PFSK-1 (cell line): ENCODE measurements at regions not wholly inside any gene's neighbourhood (a gene's known extent, or its start where the extent isn't known, plus 50 kb on each side); places are given as distances from the start of the nearest gene placed in this dataset.

ENCODE experiments used
- FOXP2 ChIP-seq: optimal IDR thresholded peaks from 2 replicates; pipeline ENCODE3; 2011; ENCODE audit warnings: borderline replicate concordance, control low read depth, inconsistent platforms; ENCODE audit not compliant: insufficient read depth; ENCODE audit errors: extremely low read length, extremely low read depth
- POLR2AphosphoS5 ChIP-seq: IDR thresholded peaks from 2 replicates; pipeline ENCODE4 v1.6.1; 2012; ENCODE audit warnings: low read depth, mild to moderate bottlenecking, control low read depth, low read length, moderate library complexity
- REST ChIP-seq, 2 experiments: IDR thresholded peaks; 2 replicates each; pipeline versions ENCODE4 v1.6.1 to v1.8.0; 2011 to 2012; ENCODE audit warnings: low read depth in 2 of 2, low read length in 2 of 2, control low read depth in 1 of 2, inconsistent platforms in 1 of 2, mild to moderate bottlenecking in 1 of 2, moderate library complexity in 1 of 2; ENCODE audit not compliant: insufficient read depth in 1 of 2
- SIN3A ChIP-seq: IDR thresholded peaks from 2 replicates; pipeline ENCODE4 v1.6.1; 2012; ENCODE audit warnings: mild to moderate bottlenecking, low read length, moderate library complexity, borderline replicate concordance; ENCODE audit not compliant: insufficient read depth
- TAF1 ChIP-seq: IDR thresholded peaks from 2 replicates; pipeline ENCODE4 v1.6.1; 2012; ENCODE audit warnings: low read length, control low read depth, borderline replicate concordance; ENCODE audit not compliant: insufficient read depth

GRCh38 chr22:22788460-22789037 lies 99.1 kb upstream of the IGLL5 start:
- TF ChIP-seq FOXP2, result no peak
- no peak for TF ChIP-seq POLR2AphosphoS5
- TF ChIP-seq REST (IDR thresholded peaks at IDR 0.05; ENCODE audit: insufficient read depth in 1 of 2, low read depth in 2 of 2, low read length in 2 of 2), result no peak
- no peak for TF ChIP-seq TAF1
- no peak for TF ChIP-seq SIN3A

- TF ChIP-seq POLR2AphosphoS5 (no peak), TAF1 (no peak), REST (IDR thresholded peaks at IDR 0.05; ENCODE audit: insufficient read depth in 1 of 2, low read depth in 2 of 2, low read length in 2 of 2) (no peak), FOXP2 (no peak), SIN3A (no peak)
Observed at GRCh38 chr22:22789233-22789921, 98.2 kb upstream of the IGLL5 start.

GRCh38 chr22:22789922-22790845 lies 97.4 kb upstream of the IGLL5 start:
- TF ChIP-seq POLR2AphosphoS5 (no peak), REST (IDR thresholded peaks at IDR 0.05; ENCODE audit: insufficient read depth in 1 of 2, low read depth in 2 of 2, low read length in 2 of 2) (no peak), FOXP2 (no peak), TAF1 (no peak), SIN3A (no peak)

- TF ChIP-seq FOXP2, result no peak
- no peak for TF ChIP-seq TAF1
- no peak for TF ChIP-seq REST (IDR thresholded peaks at IDR 0.05; ENCODE audit: insufficient read depth in 1 of 2, low read depth in 2 of 2, low read length in 2 of 2)
- TF ChIP-seq SIN3A, result no peak
- TF ChIP-seq POLR2AphosphoS5, result no peak
Observed at GRCh38 chr22:22791438-22792181, 96.0 kb upstream of the IGLL5 start.
